Smooth muscle cell (in vitro differentiated cells): ENCODE measurements at regions not wholly inside any gene's neighbourhood (a gene's known extent, or its start where the extent isn't known, plus 50 kb on each side); places are given as distances from the start of the nearest gene placed in this dataset.

Experiments used
- DNase-seq: peaks from one replicate; lab custom pipeline; 2025; ENCODE audit not compliant: unreplicated experiment; lab: John Stamatoyannopoulos, UW
- H2AFZ ChIP-seq: fragments of 200-600 bp; sonication (generic); 2 replicates; pipeline ENCODE4 v1.6.0; 2016; ENCODE audit warnings: antibody characterized with exemption, low read depth, mild to moderate bottlenecking
- H3F3A ChIP-seq: fragments of 200-600 bp; sonication (generic); 2 replicates; pipeline ENCODE4 v1.6.0; 2017; ENCODE audit warnings: antibody characterized with exemption, low read depth
- H3K27ac ChIP-seq: fragments of 200-600 bp; sonication (generic); 2 replicates; pipeline ENCODE4 v1.5.1; 2016; ENCODE audit warnings: low read depth, mild to moderate bottlenecking
- H3K27me3 ChIP-seq: fragments of 200-600 bp; sonication (generic); 2 replicates; pipeline ENCODE4 v1.6.1; 2016; ENCODE audit warnings: low read depth, mild to moderate bottlenecking
- H3K36me3 ChIP-seq: fragments of 200-600 bp; sonication (generic); 2 replicates; pipeline ENCODE4 v1.5.1; 2016; ENCODE audit warnings: low read depth
- H3K4me1 ChIP-seq: fragments of 200-600 bp; sonication (generic); 2 replicates; pipeline ENCODE4 v1.5.1; 2016; ENCODE audit warnings: low read depth
- H3K4me2 ChIP-seq: fragments of 200-600 bp; sonication (generic); 2 replicates; pipeline ENCODE4 v1.6.0; 2016; ENCODE audit warnings: mild to moderate bottlenecking
- H3K4me3 ChIP-seq: fragments of 200-600 bp; sonication (generic); 2 replicates; pipeline ENCODE4 v1.5.1; 2016; ENCODE audit warnings: mild to moderate bottlenecking
- H3K79me2 ChIP-seq: fragments of 200-600 bp; sonication (generic); 2 replicates; pipeline ENCODE4 v1.6.0; 2016; ENCODE audit warnings: low read depth, mild to moderate bottlenecking
- H3K9ac ChIP-seq: fragments of 200-600 bp; sonication (generic); 2 replicates; pipeline ENCODE4 v1.6.0; 2016; ENCODE audit warnings: low read depth
- H3K9me3 ChIP-seq: fragments of 200-600 bp; sonication (generic); replicated peaks from 2 replicates; pipeline ENCODE4 v1.5.1; 2016; ENCODE audit warnings: low read depth
- H4K20me1 ChIP-seq: fragments of 200-600 bp; sonication (generic); 2 replicates; pipeline ENCODE4 v1.6.0; 2016; ENCODE audit warnings: low read depth
- WGBS: methylation state at CpG from one replicate; pipeline ENCODE4 v1.1.7; 2016; ENCODE audit warnings: low lambda C conversion rate; 5-methylcytosine and 5-hydroxymethylcytosine counted together
- TF ChIP-seq, protein P1 (sequence below): fragments of 200-600 bp; sonication (generic); IDR thresholded peaks from 2 replicates; pipeline ENCODE4 v1.5.1; 2017; ENCODE audit warnings: borderline replicate concordance, mild to moderate bottlenecking, antibody characterized with exemption; ENCODE audit not compliant: insufficient read depth, poor library complexity, severe bottlenecking

DNA sequence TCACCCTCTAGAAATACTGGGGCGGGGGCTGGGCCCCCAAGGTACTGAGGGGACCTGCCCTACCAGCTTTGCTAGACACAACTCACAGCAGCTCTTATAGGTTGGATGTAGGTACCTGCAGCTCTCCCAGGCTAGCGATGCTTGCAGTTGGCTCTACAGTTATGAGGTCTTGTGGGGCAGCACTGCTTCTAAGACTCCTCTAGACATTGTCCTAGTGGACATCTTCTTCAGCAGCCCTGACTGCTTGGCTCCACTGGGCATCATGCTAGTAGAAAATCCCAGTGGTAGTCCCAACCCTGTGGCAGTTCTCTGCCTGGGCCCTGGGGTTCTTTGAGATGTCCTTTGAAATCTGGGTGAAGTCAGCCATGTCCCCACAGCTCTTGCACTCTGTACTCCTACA is 419.3 kb upstream of the SEL1L start:
- Histone ChIP-seq H3K27ac (no peak overlapping the region), H3K36me3 (no peaks in the 10 kb centered on the region), H3F3A (no peaks in the 10 kb centered on the region), H3K27me3 (no peaks in the 10 kb centered on the region), H3K4me2 (no peak overlapping the region), H3K9me3 (no peaks in the 10 kb centered on the region), H3K79me2 (no peaks in the 10 kb centered on the region), H2AFZ (no peak overlapping the region), H4K20me1 (no peaks in the 10 kb centered on the region), H3K4me3 (no peak overlapping the region), H3K4me1 (no peaks in the 10 kb centered on the region), H3K9ac (no peak overlapping the region)
- DNase-seq: no peak
- 96% methylated on average over 2 of the region's 2 CpGs for WGBS
- TF ChIP-seq, protein P1, sequence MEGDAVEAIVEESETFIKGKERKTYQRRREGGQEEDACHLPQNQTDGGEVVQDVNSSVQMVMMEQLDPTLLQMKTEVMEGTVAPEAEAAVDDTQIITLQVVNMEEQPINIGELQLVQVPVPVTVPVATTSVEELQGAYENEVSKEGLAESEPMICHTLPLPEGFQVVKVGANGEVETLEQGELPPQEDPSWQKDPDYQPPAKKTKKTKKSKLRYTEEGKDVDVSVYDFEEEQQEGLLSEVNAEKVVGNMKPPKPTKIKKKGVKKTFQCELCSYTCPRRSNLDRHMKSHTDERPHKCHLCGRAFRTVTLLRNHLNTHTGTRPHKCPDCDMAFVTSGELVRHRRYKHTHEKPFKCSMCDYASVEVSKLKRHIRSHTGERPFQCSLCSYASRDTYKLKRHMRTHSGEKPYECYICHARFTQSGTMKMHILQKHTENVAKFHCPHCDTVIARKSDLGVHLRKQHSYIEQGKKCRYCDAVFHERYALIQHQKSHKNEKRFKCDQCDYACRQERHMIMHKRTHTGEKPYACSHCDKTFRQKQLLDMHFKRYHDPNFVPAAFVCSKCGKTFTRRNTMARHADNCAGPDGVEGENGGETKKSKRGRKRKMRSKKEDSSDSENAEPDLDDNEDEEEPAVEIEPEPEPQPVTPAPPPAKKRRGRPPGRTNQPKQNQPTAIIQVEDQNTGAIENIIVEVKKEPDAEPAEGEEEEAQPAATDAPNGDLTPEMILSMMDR: no peak

- Histone ChIP-seq H3K9me3 (no peaks in the 10 kb centered on the region), H3K9ac (no peak overlapping the region), H2AFZ (no peak overlapping the region), H3K36me3 (no peaks in the 10 kb centered on the region), H3K4me3 (no peak overlapping the region), H3F3A (no peaks in the 10 kb centered on the region), H3K27me3 (no peaks in the 10 kb centered on the region), H3K79me2 (no peaks in the 10 kb centered on the region), H3K4me1 (no peaks in the 10 kb centered on the region), H3K27ac (no peak overlapping the region), H3K4me2 (no peak overlapping the region), H4K20me1 (no peaks in the 10 kb centered on the region)
- TF ChIP-seq, protein P1: no peak
- 88% methylated on average over 3 of the region's 3 CpGs for WGBS
- DNase-seq: no peak
Measured at GRCh38 chr14:81953419-81953818, 419.8 kb upstream of the SEL1L start.

GRCh38 chr14:81955123-81955522 is 421.5 kb upstream of the SEL1L start:
- Histone ChIP-seq H2AFZ (peak overlapping the region; percentile 91), H3K27me3 (no peaks in the 10 kb centered on the region), H3K27ac (peak overlapping the region; percentile 3), H3K9me3 (no peaks in the 10 kb centered on the region), H3F3A (no peaks in the 10 kb centered on the region), H3K4me2 (no peak overlapping the region), H3K4me1 (no peaks in the 10 kb centered on the region), H3K36me3 (no peaks in the 10 kb centered on the region), H3K9ac (no peak overlapping the region), H4K20me1 (no peaks in the 10 kb centered on the region), H3K4me3 (no peak overlapping the region), H3K79me2 (no peaks in the 10 kb centered on the region)
- TF ChIP-seq, protein P1: no peak
- 38% methylated on average over 1 of the region's 1 CpG for WGBS
- no peak for DNase-seq

DNA sequence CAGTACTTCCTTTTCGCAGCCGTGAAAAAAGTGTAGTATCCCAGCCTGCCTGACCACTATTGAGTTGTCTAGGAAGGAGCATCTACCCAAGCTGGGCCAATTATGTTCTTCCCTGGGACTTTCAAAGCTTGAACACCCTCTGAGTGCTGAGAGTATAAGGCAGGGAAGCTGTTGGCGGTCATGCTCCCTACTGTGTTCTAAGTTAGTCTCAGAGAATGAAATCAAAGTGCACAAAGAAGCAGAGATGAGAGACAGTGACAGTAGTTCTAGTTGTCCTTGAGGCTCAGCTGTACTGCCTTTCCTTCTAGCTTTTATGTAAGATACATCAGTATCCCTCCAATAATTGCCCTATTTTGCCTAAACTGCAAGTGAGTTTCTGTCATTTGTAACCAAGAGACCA is 427.1 kb upstream of the SEL1L start:
- Histone ChIP-seq H3K4me3 (no peak overlapping the region), H3K36me3 (no peaks in the 10 kb centered on the region), H3F3A (no peaks in the 10 kb centered on the region), H3K79me2 (no peaks in the 10 kb centered on the region), H2AFZ (peak overlapping the region; percentile 1), H4K20me1 (no peaks in the 10 kb centered on the region), H3K9me3 (no peaks in the 10 kb centered on the region), H3K4me2 (no peak overlapping the region), H3K27me3 (no peaks in the 10 kb centered on the region), H3K9ac (no peak overlapping the region), H3K4me1 (peaks cover 4% of the 10 kb centered on the region), H3K27ac (no peak overlapping the region)
- WGBS: 94% methylated on average over 3 of the region's 3 CpGs
- no peak for DNase-seq
- TF ChIP-seq, protein P1: no peak
